ENCODE measurements at regions not wholly inside any gene's neighbourhood (a gene's known extent, or its start where the extent isn't known, plus 50 kb on each side); places are given as distances from the start of the nearest gene placed in this dataset.

- no peak for TF ChIP-seq POLR2AphosphoS5 (IDR thresholded peaks at IDR 0.05; ENCODE audit: low read depth, low read length)
- no peak for TF ChIP-seq TAF1 (IDR thresholded peaks at IDR 0.05; ENCODE audit: borderline replicate concordance, insufficient read depth, low read length)
- TF ChIP-seq, protein P1, sequence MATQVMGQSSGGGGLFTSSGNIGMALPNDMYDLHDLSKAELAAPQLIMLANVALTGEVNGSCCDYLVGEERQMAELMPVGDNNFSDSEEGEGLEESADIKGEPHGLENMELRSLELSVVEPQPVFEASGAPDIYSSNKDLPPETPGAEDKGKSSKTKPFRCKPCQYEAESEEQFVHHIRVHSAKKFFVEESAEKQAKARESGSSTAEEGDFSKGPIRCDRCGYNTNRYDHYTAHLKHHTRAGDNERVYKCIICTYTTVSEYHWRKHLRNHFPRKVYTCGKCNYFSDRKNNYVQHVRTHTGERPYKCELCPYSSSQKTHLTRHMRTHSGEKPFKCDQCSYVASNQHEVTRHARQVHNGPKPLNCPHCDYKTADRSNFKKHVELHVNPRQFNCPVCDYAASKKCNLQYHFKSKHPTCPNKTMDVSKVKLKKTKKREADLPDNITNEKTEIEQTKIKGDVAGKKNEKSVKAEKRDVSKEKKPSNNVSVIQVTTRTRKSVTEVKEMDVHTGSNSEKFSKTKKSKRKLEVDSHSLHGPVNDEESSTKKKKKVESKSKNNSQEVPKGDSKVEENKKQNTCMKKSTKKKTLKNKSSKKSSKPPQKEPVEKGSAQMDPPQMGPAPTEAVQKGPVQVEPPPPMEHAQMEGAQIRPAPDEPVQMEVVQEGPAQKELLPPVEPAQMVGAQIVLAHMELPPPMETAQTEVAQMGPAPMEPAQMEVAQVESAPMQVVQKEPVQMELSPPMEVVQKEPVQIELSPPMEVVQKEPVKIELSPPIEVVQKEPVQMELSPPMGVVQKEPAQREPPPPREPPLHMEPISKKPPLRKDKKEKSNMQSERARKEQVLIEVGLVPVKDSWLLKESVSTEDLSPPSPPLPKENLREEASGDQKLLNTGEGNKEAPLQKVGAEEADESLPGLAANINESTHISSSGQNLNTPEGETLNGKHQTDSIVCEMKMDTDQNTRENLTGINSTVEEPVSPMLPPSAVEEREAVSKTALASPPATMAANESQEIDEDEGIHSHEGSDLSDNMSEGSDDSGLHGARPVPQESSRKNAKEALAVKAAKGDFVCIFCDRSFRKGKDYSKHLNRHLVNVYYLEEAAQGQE (IDR thresholded peaks at IDR 0.05; ENCODE audit: insufficient read depth in 1 of 2, low read depth in 2 of 2, low read length in 2 of 2) = no peak
- TF ChIP-seq FOXP2 (optimal IDR thresholded peaks at IDR 0.05; ENCODE audit: borderline replicate concordance, extremely low read depth, extremely low read length, insufficient read depth) = no peak
- no peak for TF ChIP-seq SIN3A (IDR thresholded peaks at IDR 0.05; ENCODE audit: borderline replicate concordance, insufficient read depth, low read length)
Observed at GRCh38 chr2:8223695-8224346, 458.0 kb upstream of the ID2 start.

- no peak for TF ChIP-seq FOXP2 (optimal IDR thresholded peaks at IDR 0.05; ENCODE audit: borderline replicate concordance, extremely low read depth, extremely low read length, insufficient read depth)
- no peak for TF ChIP-seq TAF1 (IDR thresholded peaks at IDR 0.05; ENCODE audit: borderline replicate concordance, insufficient read depth, low read length)
- no peak for TF ChIP-seq POLR2AphosphoS5 (IDR thresholded peaks at IDR 0.05; ENCODE audit: low read depth, low read length)
- TF ChIP-seq, protein P1 (IDR thresholded peaks at IDR 0.05; ENCODE audit: insufficient read depth in 1 of 2, low read depth in 2 of 2, low read length in 2 of 2) = no peak
- no peak for TF ChIP-seq SIN3A (IDR thresholded peaks at IDR 0.05; ENCODE audit: borderline replicate concordance, insufficient read depth, low read length)
Observed at GRCh38 chr2:8224347-8225190, 457.3 kb upstream of the ID2 start.

GRCh38 chr2:8225266-8225665, 456.6 kb upstream of the ID2 start:
- TF ChIP-seq FOXP2 (optimal IDR thresholded peaks at IDR 0.05; ENCODE audit: borderline replicate concordance, extremely low read depth, extremely low read length, insufficient read depth) = no peak
- TF ChIP-seq POLR2AphosphoS5 (IDR thresholded peaks at IDR 0.05; ENCODE audit: low read depth, low read length) = no peak
- TF ChIP-seq, protein P1 (IDR thresholded peaks at IDR 0.05; ENCODE audit: insufficient read depth in 1 of 2, low read depth in 2 of 2, low read length in 2 of 2) = no peak
- TF ChIP-seq TAF1 (IDR thresholded peaks at IDR 0.05; ENCODE audit: borderline replicate concordance, insufficient read depth, low read length) = no peak
- TF ChIP-seq SIN3A (IDR thresholded peaks at IDR 0.05; ENCODE audit: borderline replicate concordance, insufficient read depth, low read length) = no peak

DNA sequence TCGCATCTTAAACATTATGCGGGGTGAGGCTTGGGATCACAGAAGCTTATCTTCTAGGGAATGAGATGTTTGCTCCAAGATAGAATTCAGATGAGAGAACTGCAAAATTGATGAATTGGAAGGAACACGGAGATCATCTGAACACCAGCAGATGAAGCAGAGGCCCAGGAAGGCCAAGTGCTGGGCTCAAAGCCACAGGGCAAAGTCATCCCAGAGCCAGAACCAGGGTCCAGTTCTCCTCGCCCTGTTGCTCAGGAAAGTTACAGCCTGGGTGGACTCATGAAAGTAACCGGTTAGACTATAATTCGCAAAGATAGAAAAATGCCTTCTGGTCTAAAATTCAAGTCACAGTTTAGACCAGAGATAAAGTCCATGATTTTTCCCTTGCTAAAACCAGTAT, 456.1 kb upstream of the ID2 start:
- TF ChIP-seq, protein P1 (IDR thresholded peaks at IDR 0.05; ENCODE audit: insufficient read depth in 1 of 2, low read depth in 2 of 2, low read length in 2 of 2) = no peak
- TF ChIP-seq SIN3A (IDR thresholded peaks at IDR 0.05; ENCODE audit: borderline replicate concordance, insufficient read depth, low read length) = no peak
- no peak for TF ChIP-seq FOXP2 (optimal IDR thresholded peaks at IDR 0.05; ENCODE audit: borderline replicate concordance, extremely low read depth, extremely low read length, insufficient read depth)
- no peak for TF ChIP-seq TAF1 (IDR thresholded peaks at IDR 0.05; ENCODE audit: borderline replicate concordance, insufficient read depth, low read length)
- TF ChIP-seq POLR2AphosphoS5 (IDR thresholded peaks at IDR 0.05; ENCODE audit: low read depth, low read length) = no peak
